HepG2 (cell line): ENCODE measurements at regions not wholly inside any gene's neighbourhood (a gene's known extent, or its start where the extent isn't known, plus 50 kb on each side); places are given as distances from the start of the nearest gene placed in this dataset.

Experiments used
- AHDC1 ChIP-seq: sonication (generic); formaldehyde crosslinking; IDR thresholded peaks from 2 replicates; pipeline ENCODE4 v1.5.1; 2020; ENCODE audit warnings: mild to moderate bottlenecking, missing genetic modification reagents, borderline replicate concordance
- FOXA1 ChIP-seq, 2 experiments: fragments of 450-650 bp in 1 of 2; sonication (generic) in 1 of 2; formaldehyde crosslinking in 1 of 2; IDR thresholded peaks; 2 replicates each; pipeline versions ENCODE4 v1.4.0 to v1.6.1; 2016 to 2020; ENCODE audit warnings: missing genetic modification reagents in 1 of 2
- GABPB1 ChIP-seq: IDR thresholded peaks from 2 replicates; pipeline ENCODE4 v1.6.1; 2016; ENCODE audit warnings: mild to moderate bottlenecking, missing genetic modification reagents, moderate library complexity, missing compliant biosample characterization
- MXD4 ChIP-seq: IDR thresholded peaks from 2 replicates; pipeline ENCODE4 v1.6.1; 2016; ENCODE audit warnings: mild to moderate bottlenecking, missing biosample characterization, missing genetic modification reagents
- PHF5A ChIP-seq: IDR thresholded peaks from one replicate; pipeline ENCODE4 v1.6.1; 2018; ENCODE audit warnings: low read depth, missing genetic modification reagents; ENCODE audit not compliant: unreplicated experiment
- PLRG1 ChIP-seq: fragments of 450-650 bp; conservative IDR thresholded peaks from 2 replicates; pipeline ENCODE4 v1.6.1; 2016
- SP1 ChIP-seq, 2 experiments: fragments of 450-650 bp in 1 of 2; sonication (generic) in 1 of 2; formaldehyde crosslinking in 1 of 2; IDR thresholded peaks; 2 replicates each; pipeline versions ENCODE4 v1.4.0 to v1.6.1; 2016 to 2020; ENCODE audit warnings: missing genetic modification reagents in 1 of 2
- ZNF605 ChIP-seq: sonication (generic); formaldehyde crosslinking; IDR thresholded peaks from 2 replicates; pipeline ENCODE4 v1.8.0; 2022; ENCODE audit warnings: mild to moderate bottlenecking, missing genetic modification reagents
- ZNF891 ChIP-seq: sonication (generic); formaldehyde crosslinking; IDR thresholded peaks from 2 replicates; pipeline ENCODE4 v1.5.0; 2020; ENCODE audit warnings: mild to moderate bottlenecking, missing genetic modification reagents
- TF ChIP-seq, protein P1 (sequence below): IDR thresholded peaks from 2 replicates; pipeline ENCODE4 v1.6.1; 2016; ENCODE audit warnings: control low read depth

DNA sequence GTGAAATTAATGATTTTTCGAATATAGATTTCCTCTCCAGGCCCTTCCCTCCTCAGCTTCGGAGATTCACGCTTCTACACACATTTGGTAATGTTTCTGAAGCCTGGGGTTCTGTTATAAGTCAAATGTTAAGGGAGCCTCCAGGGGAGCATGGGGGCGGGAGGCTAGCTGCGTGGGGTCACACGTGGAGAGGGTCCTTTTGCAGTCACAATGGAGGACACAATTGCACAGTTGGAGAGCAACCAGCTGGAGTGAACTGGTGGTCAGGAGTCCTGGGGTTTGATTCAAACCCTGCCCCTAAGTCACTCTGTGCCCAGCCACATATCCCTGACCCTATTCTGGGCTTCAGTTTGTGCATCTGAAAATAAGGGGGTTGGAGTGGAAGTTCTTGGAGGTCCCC is 481.4 kb downstream of the CDK5RAP2 start (continued):
- TF ChIP-seq ZNF891 (no peak), PHF5A (CRISPR knock-in tag) (no peak), GABPB1 (CRISPR knock-in tag) (no peak), FOXA1 (IDR thresholded peaks at IDR 0.05) (no peak), FOXA1 (CRISPR knock-in tag; IDR thresholded peaks at IDR 0.05) (no peak), SP1 (IDR thresholded peaks at IDR 0.05) (no peak), SP1 (CRISPR knock-in tag; IDR thresholded peaks at IDR 0.05) (no peak), MXD4 (CRISPR knock-in tag) (no peak), AHDC1 (CRISPR knock-in tag) (no peak), ZNF605 (CRISPR knock-in tag) (no peak), PLRG1 (no peak)
- TF ChIP-seq, protein P1, sequence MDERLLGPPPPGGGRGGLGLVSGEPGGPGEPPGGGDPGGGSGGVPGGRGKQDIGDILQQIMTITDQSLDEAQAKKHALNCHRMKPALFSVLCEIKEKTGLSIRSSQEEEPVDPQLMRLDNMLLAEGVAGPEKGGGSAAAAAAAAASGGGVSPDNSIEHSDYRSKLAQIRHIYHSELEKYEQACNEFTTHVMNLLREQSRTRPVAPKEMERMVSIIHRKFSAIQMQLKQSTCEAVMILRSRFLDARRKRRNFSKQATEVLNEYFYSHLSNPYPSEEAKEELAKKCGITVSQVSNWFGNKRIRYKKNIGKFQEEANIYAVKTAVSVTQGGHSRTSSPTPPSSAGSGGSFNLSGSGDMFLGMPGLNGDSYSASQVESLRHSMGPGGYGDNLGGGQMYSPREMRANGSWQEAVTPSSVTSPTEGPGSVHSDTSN (CRISPR knock-in tag) = no peak
